ENCODE measurements at regions not wholly inside any gene's neighbourhood (a gene's known extent, or its start where the extent isn't known, plus 50 kb on each side); places are given as distances from the start of the nearest gene placed in this dataset.

DNA sequence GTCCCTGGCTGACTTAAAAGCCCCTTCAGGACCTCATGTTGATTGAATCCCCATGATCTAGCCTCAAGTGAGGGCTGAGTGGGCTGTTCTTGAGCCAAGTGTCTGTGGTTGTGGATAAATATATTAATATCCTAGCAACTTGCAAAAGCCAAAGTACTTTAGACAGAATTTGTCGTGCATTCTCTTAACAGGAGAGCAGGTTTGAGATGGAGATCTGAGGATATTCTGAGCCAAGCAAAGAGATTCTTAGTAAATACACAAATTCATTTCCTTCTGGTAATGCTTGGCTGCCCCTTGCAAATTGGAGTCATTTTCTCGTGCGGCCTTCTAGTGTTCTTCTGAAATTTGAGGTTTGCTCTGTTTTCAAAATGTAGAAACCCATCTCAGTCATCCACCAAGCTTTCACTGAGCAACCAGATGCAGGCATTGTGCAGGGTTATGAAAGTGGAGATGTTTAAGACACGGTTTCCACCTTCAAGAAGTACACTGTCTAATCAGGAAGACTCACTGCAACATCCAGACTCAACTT is 242.1 kb upstream of the JUN start:
- TF ChIP-seq, protein P1, sequence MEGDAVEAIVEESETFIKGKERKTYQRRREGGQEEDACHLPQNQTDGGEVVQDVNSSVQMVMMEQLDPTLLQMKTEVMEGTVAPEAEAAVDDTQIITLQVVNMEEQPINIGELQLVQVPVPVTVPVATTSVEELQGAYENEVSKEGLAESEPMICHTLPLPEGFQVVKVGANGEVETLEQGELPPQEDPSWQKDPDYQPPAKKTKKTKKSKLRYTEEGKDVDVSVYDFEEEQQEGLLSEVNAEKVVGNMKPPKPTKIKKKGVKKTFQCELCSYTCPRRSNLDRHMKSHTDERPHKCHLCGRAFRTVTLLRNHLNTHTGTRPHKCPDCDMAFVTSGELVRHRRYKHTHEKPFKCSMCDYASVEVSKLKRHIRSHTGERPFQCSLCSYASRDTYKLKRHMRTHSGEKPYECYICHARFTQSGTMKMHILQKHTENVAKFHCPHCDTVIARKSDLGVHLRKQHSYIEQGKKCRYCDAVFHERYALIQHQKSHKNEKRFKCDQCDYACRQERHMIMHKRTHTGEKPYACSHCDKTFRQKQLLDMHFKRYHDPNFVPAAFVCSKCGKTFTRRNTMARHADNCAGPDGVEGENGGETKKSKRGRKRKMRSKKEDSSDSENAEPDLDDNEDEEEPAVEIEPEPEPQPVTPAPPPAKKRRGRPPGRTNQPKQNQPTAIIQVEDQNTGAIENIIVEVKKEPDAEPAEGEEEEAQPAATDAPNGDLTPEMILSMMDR (IDR thresholded peaks at IDR 0.05; ENCODE audit: insufficient read depth, low read depth, low read length), result no peak
- no peak for TF ChIP-seq EZH2 (IDR thresholded peaks at IDR 0.05; ENCODE audit: insufficient read depth, low read length)

Data from astrocyte (in vitro differentiated cells and primary cell).